WI38 (cell line): ENCODE measurements at regions not wholly inside any gene's neighbourhood (a gene's known extent, or its start where the extent isn't known, plus 50 kb on each side); places are given as distances from the start of the nearest gene placed in this dataset.

Source experiments
- H3K4me3 ChIP-seq: 2 replicates; pipeline ENCODE4 v1.5.1; 2011; ENCODE audit warnings: low read depth, mild to moderate bottlenecking, control low read depth, low read length
- CTCF ChIP-seq: IDR thresholded peaks from 2 replicates; pipeline ENCODE4 v1.5.1; 2012; ENCODE audit warnings: low read depth, mild to moderate bottlenecking, control low read depth, low read length

- no peak for TF ChIP-seq CTCF
- no peak overlapping the region for H3K4me3 ChIP-seq
Measured at GRCh38 chr18:28350821-28351220, 173.9 kb upstream of the CDH2 start.

- TF ChIP-seq CTCF = no peak
- H3K4me3 ChIP-seq = no peak overlapping the region
Measured at GRCh38 chr18:28342231-28342630, 165.3 kb upstream of the CDH2 start.

- no peak for TF ChIP-seq CTCF
- no peak overlapping the region for H3K4me3 ChIP-seq
Measured at GRCh38 chr18:28338316-28338715, 161.4 kb upstream of the CDH2 start.

- TF ChIP-seq CTCF = no peak
- H3K4me3 ChIP-seq = no peak overlapping the region
Measured at GRCh38 chr18:28334516-28334915, 157.6 kb upstream of the CDH2 start.

- TF ChIP-seq CTCF = no peak
- no peak overlapping the region for H3K4me3 ChIP-seq
Measured at GRCh38 chr18:28332071-28332470, 155.1 kb upstream of the CDH2 start.

- H3K4me3 ChIP-seq = no peak overlapping the region
- no peak for TF ChIP-seq CTCF
Measured at GRCh38 chr18:28331551-28331950, 154.6 kb upstream of the CDH2 start.

- no peak for TF ChIP-seq CTCF
- H3K4me3 ChIP-seq = no peak overlapping the region
Measured at GRCh38 chr18:28313602-28314001, 136.7 kb upstream of the CDH2 start.

DNA sequence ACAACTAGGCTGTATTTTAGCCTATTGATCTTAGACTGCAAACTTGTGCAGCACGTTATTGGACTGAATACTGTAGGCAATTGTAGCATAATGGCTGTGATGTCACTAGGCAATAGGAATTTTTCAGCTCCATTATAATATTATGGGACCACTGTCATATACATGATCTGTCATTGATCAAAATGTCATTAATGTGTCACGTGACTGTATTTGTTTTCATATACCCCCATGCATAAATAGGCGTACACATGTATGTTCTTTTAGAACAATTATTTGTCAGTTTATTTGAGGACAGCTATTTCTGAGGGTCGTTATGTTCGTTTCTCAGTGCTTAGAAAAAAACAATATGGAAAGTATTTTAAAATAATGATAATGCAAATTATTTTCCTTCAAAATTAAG, 111.9 kb upstream of the CDH2 start:
- no peak for TF ChIP-seq CTCF
- H3K4me3 ChIP-seq = no peak overlapping the region
